DMS153 (cell line): ENCODE measurements at regions not wholly inside any gene's neighbourhood (a gene's known extent, or its start where the extent isn't known, plus 50 kb on each side); places are given as distances from the start of the nearest gene placed in this dataset.

Experiments
- DNase-seq: peaks from one replicate; lab custom pipeline; 2025; lab: John Stamatoyannopoulos, UW

GRCh38 chr5:86029308-86029707 is 588.4 kb upstream of the COX7C start:
- no peak for DNase-seq

- no peak for DNase-seq
Measured at GRCh38 chr5:86030753-86031152, 587.0 kb upstream of the COX7C start.

- DNase-seq: no peak
Measured at GRCh38 chr5:86038566-86038965, 579.2 kb upstream of the COX7C start.

- no peak for DNase-seq
Measured at GRCh38 chr5:86039351-86039750, 578.4 kb upstream of the COX7C start.

- no peak for DNase-seq
Measured at GRCh38 chr5:86070719-86071118, 547.0 kb upstream of the COX7C start.

GRCh38 chr5:86074297-86074696 is 543.4 kb upstream of the COX7C start:
- no peak for DNase-seq

GRCh38 chr5:86075139-86075538 is 542.6 kb upstream of the COX7C start:
- DNase-seq: no peak

GRCh38 chr5:86095092-86095491 is 522.6 kb upstream of the COX7C start:
- DNase-seq: no peak

GRCh38 chr5:86101966-86102365 is 515.8 kb upstream of the COX7C start:
- no peak for DNase-seq

GRCh38 chr5:86108825-86109224 is 508.9 kb upstream of the COX7C start:
- DNase-seq: no peak

- DNase-seq: no peak
Measured at GRCh38 chr5:86112249-86112648, 505.5 kb upstream of the COX7C start.

- DNase-seq: no peak
Measured at GRCh38 chr5:86115164-86115563, 502.6 kb upstream of the COX7C start.

GRCh38 chr5:86118542-86118941 is 499.2 kb upstream of the COX7C start:
- DNase-seq: no peak

- DNase-seq: no peak
Measured at GRCh38 chr5:86124333-86124732, 493.4 kb upstream of the COX7C start.

GRCh38 chr5:86125731-86126601 is 491.8 kb upstream of the COX7C start:
- DNase-seq: no peak

GRCh38 chr5:86127696-86128095 is 490.0 kb upstream of the COX7C start:
- DNase-seq: no peak

GRCh38 chr5:86129009-86129408 is 488.7 kb upstream of the COX7C start:
- DNase-seq: no peak

- DNase-seq: no peak
Measured at GRCh38 chr5:86137297-86137696, 480.4 kb upstream of the COX7C start.

GRCh38 chr5:86143837-86144236 is 473.9 kb upstream of the COX7C start:
- DNase-seq: no peak

- no peak for DNase-seq
Measured at GRCh38 chr5:86152988-86153560, 464.7 kb upstream of the COX7C start.

GRCh38 chr5:86155796-86156195 is 461.9 kb upstream of the COX7C start:
- no peak for DNase-seq

GRCh38 chr5:86170194-86170593 is 447.5 kb upstream of the COX7C start:
- DNase-seq: no peak

- DNase-seq: no peak
Measured at GRCh38 chr5:86175224-86175623, 442.5 kb upstream of the COX7C start.

GRCh38 chr5:86199287-86199686 is 418.5 kb upstream of the COX7C start:
- no peak for DNase-seq
